ENCODE measurements at regions not wholly inside any gene's neighbourhood (a gene's known extent, or its start where the extent isn't known, plus 50 kb on each side); places are given as distances from the start of the nearest gene placed in this dataset.
"Not testable (repeated sequence)": the region's sequence is repeated elsewhere in the genome, so short reads cannot be mapped to it uniquely, and the experiment has no call there.

DNA sequence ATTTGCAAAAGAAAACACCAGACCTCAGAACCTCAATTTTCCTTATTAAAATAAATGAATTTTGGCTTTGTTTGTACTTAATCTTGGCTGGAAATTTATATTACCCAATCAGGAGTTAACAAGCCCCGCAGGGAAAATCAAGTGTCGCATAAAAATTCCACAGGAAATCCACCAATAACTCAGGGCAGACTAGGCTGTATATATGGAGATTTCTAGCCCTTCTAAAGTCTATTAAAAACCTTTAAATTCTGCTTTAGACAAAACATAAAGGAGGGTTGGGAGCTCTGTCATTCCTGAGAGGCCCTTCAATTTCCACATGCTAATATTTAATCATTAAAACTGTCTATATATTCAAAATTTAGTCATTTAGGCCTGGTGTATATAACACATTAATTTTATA is 434.7 kb downstream of the CDH11 start:
- H3K27me3 ChIP-seq (replicated peaks; ENCODE audit: insufficient read depth), result no peaks in the 10 kb centered on the region
- TF ChIP-seq, protein P1, sequence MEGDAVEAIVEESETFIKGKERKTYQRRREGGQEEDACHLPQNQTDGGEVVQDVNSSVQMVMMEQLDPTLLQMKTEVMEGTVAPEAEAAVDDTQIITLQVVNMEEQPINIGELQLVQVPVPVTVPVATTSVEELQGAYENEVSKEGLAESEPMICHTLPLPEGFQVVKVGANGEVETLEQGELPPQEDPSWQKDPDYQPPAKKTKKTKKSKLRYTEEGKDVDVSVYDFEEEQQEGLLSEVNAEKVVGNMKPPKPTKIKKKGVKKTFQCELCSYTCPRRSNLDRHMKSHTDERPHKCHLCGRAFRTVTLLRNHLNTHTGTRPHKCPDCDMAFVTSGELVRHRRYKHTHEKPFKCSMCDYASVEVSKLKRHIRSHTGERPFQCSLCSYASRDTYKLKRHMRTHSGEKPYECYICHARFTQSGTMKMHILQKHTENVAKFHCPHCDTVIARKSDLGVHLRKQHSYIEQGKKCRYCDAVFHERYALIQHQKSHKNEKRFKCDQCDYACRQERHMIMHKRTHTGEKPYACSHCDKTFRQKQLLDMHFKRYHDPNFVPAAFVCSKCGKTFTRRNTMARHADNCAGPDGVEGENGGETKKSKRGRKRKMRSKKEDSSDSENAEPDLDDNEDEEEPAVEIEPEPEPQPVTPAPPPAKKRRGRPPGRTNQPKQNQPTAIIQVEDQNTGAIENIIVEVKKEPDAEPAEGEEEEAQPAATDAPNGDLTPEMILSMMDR (IDR thresholded peaks at IDR 0.05), result no peak
- H3K36me3 ChIP-seq, result no peaks in the 10 kb centered on the region
- H3K9me3 ChIP-seq, result no peaks in the 10 kb centered on the region
- no peaks in the 10 kb centered on the region for H3K4me1 ChIP-seq (ENCODE audit: control insufficient read depth in 1 of 2, low read depth in 2 of 2)
- no peak overlapping the region for H3K27ac ChIP-seq
- no peak overlapping the region for H3K4me3 ChIP-seq
- no peak for DNase-seq (ENCODE audit: low spot score)
- ATAC-seq (ENCODE audit: insufficient number of reproducible peaks, low FRiP score, low read depth), result no peak

DNA sequence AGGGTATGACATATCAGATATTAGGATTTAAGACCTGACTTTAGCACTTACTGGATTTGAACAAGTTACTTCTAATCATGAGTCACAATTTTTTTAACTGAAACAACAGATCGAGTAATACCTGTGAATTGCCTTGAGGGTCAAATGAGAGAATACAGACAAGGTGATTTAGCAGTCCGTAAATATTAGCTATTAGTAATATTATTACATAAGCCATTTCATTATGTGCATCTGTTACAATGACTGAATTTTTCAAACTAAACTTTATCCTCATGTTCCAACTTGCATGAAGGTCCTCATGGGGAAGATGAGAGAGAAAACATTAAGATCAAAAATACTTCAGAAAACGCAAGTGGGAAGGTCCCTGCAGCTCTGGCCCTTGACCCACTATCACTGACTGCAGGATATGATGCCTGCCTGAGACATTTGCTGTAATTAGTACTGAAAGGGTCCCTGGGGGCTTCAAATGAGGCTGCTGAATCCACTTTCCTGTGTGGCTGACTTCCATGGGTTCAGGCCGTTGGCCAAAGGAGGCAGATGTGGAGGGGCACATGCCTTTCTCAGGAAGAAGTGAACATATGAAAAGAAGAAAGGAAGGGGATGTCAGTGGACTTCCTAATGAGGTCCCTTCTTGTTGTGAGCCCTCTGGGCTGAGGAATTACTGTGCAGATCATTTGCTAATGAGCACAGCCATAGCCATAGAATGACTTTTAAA is 441.7 kb downstream of the CDH11 start:
- Histone ChIP-seq H3K9me3 (no peaks in the 10 kb centered on the region), H3K4me3 (no peak overlapping the region), H3K4me1 (ENCODE audit: control insufficient read depth in 1 of 2, low read depth in 2 of 2) (no peaks in the 10 kb centered on the region), H3K36me3 (no peaks in the 10 kb centered on the region), H3K27me3 (replicated peaks; ENCODE audit: insufficient read depth) (no peaks in the 10 kb centered on the region), H3K27ac (no peak overlapping the region)
- no peak for DNase-seq (ENCODE audit: low spot score)
- ATAC-seq (ENCODE audit: insufficient number of reproducible peaks, low FRiP score, low read depth), result no peak
- TF ChIP-seq, protein P1 (IDR thresholded peaks at IDR 0.05), result no peak

DNA sequence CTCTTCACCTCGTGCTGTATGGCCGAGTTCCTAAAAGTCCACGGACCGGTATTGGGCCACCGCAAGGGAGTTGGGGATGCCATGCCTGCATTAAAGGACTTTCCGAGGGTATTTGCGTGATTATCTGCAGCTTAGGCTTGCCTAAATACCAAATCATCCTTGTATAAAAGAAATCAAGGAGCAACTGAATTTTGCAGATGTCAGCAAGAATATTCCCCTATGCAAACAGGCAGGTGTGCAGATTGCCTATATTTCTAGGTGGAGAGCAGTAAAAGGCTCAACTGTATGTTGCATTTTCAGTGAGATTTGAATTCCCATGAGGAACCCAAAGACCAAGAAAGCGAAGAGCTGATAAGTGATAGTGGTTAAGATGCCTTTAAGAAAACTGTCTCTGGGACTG is 452.3 kb downstream of the CDH11 start:
- no peaks in the 10 kb centered on the region for H3K27me3 ChIP-seq (replicated peaks; ENCODE audit: insufficient read depth)
- no peaks in the 10 kb centered on the region for H3K36me3 ChIP-seq
- H3K27ac ChIP-seq, result no peak overlapping the region
- H3K4me3 ChIP-seq, result no peak overlapping the region
- ATAC-seq (ENCODE audit: insufficient number of reproducible peaks, low FRiP score, low read depth), result no peak
- TF ChIP-seq, protein P1 (IDR thresholded peaks at IDR 0.05), result no peak
- no peaks in the 10 kb centered on the region for H3K9me3 ChIP-seq
- no peak for DNase-seq (ENCODE audit: low spot score)
- no peaks in the 10 kb centered on the region for H3K4me1 ChIP-seq (ENCODE audit: control insufficient read depth in 1 of 2, low read depth in 2 of 2)

DNA sequence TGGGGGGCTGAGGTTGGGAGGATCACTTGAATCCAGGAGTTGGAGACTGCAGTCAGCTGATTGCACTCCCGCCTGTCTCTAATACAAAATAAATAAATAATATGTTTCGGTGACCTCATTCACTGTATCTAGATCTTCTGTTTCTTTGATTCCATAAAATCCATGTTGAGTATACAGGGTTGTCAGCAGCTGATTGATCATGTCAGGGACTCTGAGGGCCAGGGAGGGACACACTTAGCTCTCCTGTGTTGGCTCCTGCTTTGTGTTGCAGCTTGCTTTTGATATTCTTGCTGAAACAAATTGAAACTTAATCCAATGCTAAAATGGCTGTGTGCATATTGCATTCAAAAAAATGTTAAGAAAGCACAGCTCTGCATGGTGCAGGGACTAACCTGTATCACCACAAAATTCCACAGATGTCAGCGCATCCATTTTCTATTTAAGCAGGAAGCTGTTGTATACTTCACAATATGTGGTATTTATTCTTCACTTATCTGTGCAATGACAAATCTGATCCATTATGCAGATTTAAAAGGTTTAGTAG is 454.5 kb downstream of the CDH11 start:
- DNase-seq (ENCODE audit: low spot score) (no peak), ATAC-seq (ENCODE audit: insufficient number of reproducible peaks, low FRiP score, low read depth) (no peak)
- Histone ChIP-seq H3K27ac (no peak overlapping the region), H3K36me3 (no peaks in the 10 kb centered on the region), H3K27me3 (replicated peaks; ENCODE audit: insufficient read depth) (no peaks in the 10 kb centered on the region), H3K9me3 (no peaks in the 10 kb centered on the region), H3K4me3 (no peak overlapping the region), H3K4me1 (ENCODE audit: control insufficient read depth in 1 of 2, low read depth in 2 of 2) (no peaks in the 10 kb centered on the region)
- TF ChIP-seq, protein P1 (IDR thresholded peaks at IDR 0.05), result no peak

DNA sequence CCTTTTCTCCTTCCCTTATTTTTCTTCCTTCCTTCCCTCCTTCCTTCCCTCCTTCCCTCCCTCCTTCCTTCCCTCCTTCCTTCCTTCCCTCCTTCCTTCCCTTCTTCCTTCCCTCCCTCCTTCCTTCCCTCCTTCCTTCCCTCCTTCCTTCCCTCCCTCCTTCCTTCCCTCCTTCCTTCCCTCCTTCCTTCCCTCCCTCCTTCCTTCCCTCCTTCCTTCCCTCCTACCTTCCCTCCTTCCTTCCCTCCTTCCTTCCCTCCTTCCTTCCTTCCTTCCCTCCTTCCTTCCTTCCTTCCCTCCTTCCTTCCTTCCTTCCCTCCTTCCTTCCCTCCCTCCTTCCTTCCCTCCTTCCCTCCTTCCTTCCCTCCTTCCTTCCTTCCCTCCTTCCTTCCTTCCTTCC is 459.6 kb downstream of the CDH11 start:
- H3K27me3 ChIP-seq (replicated peaks; ENCODE audit: insufficient read depth); H3K36me3 ChIP-seq; DNase-seq (ENCODE audit: low spot score); H3K27ac ChIP-seq; H3K4me3 ChIP-seq; H3K9me3 ChIP-seq; ATAC-seq (ENCODE audit: insufficient number of reproducible peaks, low FRiP score, low read depth): not testable (repeated sequence)
- H3K4me1 ChIP-seq (ENCODE audit: control insufficient read depth in 1 of 2, low read depth in 2 of 2), result peaks cover 0 to 14% of the 10 kb centered on the region in 2 donors

DNA sequence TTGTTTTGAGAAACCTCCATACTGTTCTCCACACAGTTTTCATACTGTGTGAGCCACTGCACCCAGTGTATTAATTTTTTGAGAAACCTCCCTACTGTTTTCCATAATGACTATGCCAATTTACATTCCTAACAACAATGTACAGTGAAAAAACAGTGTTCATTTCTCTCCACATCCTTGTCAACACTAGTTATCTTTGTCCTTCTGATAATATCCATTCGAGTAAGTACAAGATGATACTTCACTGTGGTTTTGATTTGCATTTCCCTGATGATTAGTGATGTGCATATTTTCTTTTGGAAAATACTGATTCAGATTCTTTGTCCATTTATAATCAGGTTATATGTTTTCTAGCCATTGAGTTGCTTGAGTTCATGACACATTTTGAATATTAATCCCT is 462.0 kb downstream of the CDH11 start:
- DNase-seq (ENCODE audit: low spot score) (no peak), ATAC-seq (ENCODE audit: insufficient number of reproducible peaks, low FRiP score, low read depth) (no peak)
- no peak overlapping the region for H3K4me3 ChIP-seq
- H3K4me1 ChIP-seq (ENCODE audit: control insufficient read depth in 1 of 2, low read depth in 2 of 2), result peaks cover 0 to 17% of the 10 kb centered on the region in 2 donors
- no peak overlapping the region for H3K27ac ChIP-seq
- no peaks in the 10 kb centered on the region for H3K9me3 ChIP-seq
- TF ChIP-seq, protein P1 (IDR thresholded peaks at IDR 0.05), result no peak
- no peaks in the 10 kb centered on the region for H3K27me3 ChIP-seq (replicated peaks; ENCODE audit: insufficient read depth)
- H3K36me3 ChIP-seq, result no peaks in the 10 kb centered on the region
